ENCODE measurements at regions not wholly inside any gene's neighbourhood (a gene's known extent, or its start where the extent isn't known, plus 50 kb on each side); places are given as distances from the start of the nearest gene placed in this dataset.

DNA sequence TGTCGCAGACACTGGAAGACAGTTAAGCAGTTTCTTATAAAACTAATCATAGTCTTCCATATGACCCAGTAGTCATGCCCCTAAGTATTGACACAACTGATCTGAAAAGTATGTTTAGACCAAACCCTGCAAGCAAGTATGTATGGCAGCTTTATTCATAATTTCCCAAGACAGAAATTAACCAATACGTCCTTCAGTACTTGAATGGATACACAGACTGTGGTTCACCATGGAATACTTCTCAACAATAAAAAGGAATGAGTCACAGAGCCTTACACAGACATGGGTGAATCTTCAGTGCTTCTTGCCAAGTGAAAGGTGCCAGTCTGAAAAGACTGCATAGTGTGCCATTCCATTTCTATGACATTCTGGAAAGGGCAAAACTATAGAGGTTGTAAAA, 50.2 kb upstream of the AKR1E2 start:
- no peak for DNase-seq

DNA sequence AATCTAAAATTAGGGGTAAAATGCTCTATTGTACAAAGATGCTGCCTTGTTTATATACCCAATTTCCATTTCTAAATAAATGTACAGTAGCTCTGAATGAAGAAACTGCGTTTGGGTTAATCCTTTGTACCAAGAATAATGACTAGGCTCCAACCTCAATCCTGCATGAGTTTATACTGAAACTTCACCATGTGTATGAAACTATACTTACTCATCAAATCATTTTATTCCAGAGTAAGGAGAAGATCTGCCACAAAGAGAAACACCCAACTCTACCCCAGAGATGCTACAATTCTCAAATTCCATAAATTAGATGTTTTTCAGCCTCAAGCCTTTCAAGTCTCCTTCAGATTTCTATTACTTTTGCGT, 53.8 kb upstream of the AKR1E2 start:
- no peak for DNase-seq

DNA sequence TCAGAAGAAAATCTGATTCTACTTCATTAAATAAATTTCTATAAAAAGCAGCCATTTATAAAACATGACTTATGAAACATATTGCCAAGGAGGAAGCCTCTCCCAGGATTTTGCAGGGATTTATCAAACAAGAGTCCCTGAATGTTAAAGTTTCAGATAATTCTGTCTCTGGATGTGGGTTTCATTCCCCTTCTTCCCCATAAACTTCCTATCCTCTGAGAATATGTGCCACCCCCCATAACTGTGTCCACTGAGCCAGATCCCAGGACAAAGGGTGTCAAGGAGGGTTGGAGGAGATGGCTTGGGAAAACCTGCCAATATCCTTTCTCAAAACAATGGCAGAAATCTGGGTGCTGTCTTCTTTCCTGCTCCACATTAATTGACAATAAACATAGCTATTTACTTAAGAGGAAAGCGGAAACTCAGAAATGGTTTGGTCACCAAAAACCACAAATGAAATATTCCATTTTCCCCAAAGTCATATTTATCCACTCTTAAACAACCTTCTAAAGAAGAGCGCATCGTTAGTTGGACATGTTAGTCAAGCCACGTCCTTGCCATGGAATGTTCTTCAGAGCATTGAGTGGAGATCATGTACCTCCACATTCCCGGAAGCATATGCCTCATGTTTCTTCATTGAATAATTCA, 54.3 kb upstream of the AKR1E2 start:
- no peak for DNase-seq

GRCh38 chr10:4770801-4771553, 55.0 kb upstream of the AKR1E2 start:
- DNase-seq = no peak

- DNase-seq = no peak
Measured at GRCh38 chr10:4768416-4768815, 57.6 kb upstream of the AKR1E2 start.

GRCh38 chr10:4767033-4767814, 58.8 kb upstream of the AKR1E2 start:
- DNase-seq = no peak

GRCh38 chr10:4766454-4766853, 59.6 kb upstream of the AKR1E2 start:
- no peak for DNase-seq

GRCh38 chr10:4765428-4765827, 60.6 kb upstream of the AKR1E2 start:
- no peak for DNase-seq

DNA sequence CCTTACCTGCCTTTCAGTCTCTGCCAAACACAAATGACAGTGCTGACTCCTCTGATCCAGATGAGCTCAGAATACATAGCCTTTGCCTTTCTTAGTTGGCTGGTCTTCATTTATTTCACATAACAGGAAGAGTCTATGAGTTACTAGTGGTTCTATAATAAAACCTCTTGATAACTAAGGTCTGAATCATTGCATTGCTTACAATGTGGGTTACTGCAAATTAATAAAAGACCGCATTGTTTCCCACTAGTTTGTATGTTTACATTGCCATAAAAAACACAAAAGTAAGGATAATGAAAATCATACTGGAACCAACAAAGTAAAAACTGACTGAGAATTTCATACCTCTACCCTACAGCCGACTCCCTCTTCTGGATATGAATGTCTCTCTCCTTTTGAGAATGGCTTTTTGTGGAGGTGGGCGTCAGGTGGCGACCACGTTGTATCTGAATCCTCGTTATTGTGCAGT, 62.0 kb upstream of the AKR1E2 start:
- DNase-seq = no peak

DNA sequence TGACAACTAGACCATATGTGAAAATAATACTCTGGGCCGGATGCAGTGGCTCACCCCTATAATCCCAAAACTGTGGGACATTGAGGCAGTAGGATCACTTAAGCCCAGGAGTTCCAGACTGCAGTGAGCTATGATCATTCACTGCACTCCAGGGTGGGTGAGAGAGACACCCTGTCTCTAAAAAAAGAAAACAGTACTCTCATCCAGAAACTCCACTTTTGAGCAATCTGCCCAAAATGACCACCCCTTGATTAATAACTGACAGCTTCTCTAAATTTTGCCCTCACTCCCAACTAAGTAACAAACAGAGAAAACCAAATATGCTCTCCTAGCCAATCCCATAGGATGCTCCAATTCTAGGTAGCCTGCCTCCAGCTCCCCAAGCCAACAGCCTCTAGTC, 62.5 kb upstream of the AKR1E2 start:
- no peak for DNase-seq

GRCh38 chr10:4758256-4758655, 67.8 kb upstream of the AKR1E2 start:
- DNase-seq = no peak

DNA sequence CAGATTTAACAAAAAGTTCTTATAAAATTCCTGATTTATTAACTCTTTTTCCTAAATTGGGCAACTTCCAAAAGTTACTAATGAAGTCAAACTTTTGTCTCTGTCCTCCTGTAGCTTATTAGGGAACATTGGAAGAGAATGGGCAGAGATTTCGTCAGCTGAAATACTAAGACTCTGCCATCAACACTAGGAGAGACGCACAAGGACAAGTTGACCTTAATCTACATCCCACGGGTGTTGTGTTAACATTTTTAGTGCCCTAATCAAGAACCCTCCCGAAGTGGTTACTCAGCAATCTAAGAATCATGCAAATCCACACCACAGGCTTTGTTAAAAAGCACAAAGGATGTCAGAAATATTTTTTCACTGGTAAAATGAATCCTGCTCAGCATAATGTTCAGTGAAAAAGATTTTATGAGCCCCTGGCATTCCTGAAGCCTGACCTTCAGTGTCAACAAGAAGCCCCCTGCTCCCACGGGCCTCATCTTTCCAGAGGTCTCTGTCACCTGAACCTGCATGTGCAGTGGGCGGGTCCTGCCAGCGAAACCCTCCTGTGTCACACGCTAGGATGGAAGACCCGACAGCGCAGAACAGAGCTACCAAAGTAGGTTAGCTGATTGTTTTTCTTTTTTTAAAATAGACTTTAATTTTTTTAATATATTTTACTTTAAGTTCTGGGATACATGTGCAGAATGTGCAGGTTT, 70.6 kb upstream of the AKR1E2 start:
- DNase-seq = no peak

DNA sequence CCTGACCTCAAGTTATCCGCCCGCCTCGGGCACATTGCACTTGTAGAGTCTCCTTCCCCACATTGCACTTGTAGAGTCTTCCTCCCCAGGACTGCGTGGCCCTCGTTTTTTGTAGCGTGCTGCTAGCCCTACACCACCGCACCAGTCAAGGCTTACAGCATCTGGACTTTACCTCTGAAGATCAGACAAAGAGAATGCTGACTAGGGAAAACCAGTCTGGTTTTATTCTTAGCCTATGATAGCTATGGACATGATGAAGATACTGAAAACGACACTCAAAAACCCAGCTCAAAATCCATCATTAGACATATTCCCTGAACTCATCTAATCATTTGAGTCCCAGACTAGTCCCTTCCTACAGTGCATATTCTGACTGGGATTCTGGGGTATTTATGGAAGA, 71.9 kb upstream of the AKR1E2 start:
- DNase-seq = no peak

DNA sequence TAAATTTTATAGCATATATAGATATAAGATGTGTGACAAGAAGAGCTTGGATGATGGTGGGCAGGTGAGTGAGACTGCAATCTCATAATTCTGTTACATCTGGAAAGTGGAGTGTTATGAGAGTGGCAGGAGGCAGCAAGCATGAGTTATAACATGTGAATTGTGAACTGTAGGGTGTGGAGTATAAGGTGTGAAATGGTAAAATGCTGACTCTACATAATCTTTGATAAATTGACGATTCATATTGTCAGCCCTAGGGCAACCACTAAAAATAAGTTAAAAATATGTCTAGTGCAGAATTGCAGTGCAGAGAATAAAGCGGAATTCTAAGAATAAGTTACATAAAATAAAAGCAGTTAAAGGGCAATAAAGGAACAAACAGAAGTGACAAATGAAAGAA, 74.8 kb upstream of the AKR1E2 start:
- DNase-seq = no peak

GRCh38 chr10:4749271-4749574, 76.8 kb upstream of the AKR1E2 start:
- DNase-seq = no peak

- DNase-seq = no peak
Measured at GRCh38 chr10:4748491-4749270, 77.3 kb upstream of the AKR1E2 start.

DNA sequence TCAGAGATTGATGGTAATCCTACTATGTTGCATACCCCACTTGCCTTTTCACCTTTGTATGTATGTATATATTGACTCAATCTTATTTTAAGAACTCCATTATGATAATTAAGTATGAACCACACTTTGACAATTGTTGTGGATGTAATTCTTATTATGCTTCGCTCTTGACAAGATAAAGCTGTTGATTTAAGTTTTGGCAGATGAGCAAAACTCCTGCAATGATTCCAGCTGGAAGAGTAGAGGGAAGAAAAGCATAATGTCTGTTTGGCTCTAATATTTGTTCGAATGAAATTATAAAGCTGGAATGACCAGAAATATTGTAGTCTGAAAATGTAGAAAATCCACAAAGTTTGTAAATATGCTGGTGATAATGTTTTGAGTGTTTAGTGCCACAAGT, 83.8 kb upstream of the AKR1E2 start:
- no peak for DNase-seq

GRCh38 chr10:4740471-4740870, 85.5 kb upstream of the AKR1E2 start:
- no peak for DNase-seq

- DNase-seq = no peak
Measured at GRCh38 chr10:4736608-4737007, 89.4 kb upstream of the AKR1E2 start.

GRCh38 chr10:4736183-4736582, 89.8 kb upstream of the AKR1E2 start:
- no peak for DNase-seq

- no peak for DNase-seq
Measured at GRCh38 chr10:4733843-4734224, 92.2 kb upstream of the AKR1E2 start.

- DNase-seq = no peak
Measured at GRCh38 chr10:4733150-4733842, 92.7 kb upstream of the AKR1E2 start.

Data from NCI-H2171 (cell line).